Stomach (tissue), 8 donors: ENCODE measurements at regions not wholly inside any gene's neighbourhood (a gene's known extent, or its start where the extent isn't known, plus 50 kb on each side); places are given as distances from the start of the nearest gene placed in this dataset.

ENCODE experiments used
- DNase-seq, 2 donors: peaks; one replicate each; pipeline versions ENCODE4 v3.0.0 to v3.0.0-alpha.2; 2013 to 2019
- H3K27ac ChIP-seq, 5 donors: fragments of 200-600 bp in 4 of 5; sonication (generic) in 4 of 5; one replicate each; pipeline ENCODE4 v1.5.1; 2013 to 2019; ENCODE audit warnings: mild to moderate bottlenecking in 1 of 5, moderate library complexity in 1 of 5
- H3K27me3 ChIP-seq, 3 donors: fragments of 200-600 bp; sonication (generic); one replicate each; pipeline ENCODE4 v1.5.1; 2017 to 2019; ENCODE audit warnings: mixed run types in 1 of 3
- H3K36me3 ChIP-seq, 4 donors: fragments of 200-600 bp; sonication (generic); 1 replicate in 3 of 4; 2 replicates in 1 of 4; pipeline ENCODE4 v1.5.1; 2016 to 2019
- H3K4me1 ChIP-seq, 4 donors: fragments of 200-600 bp; sonication (generic); one replicate each; pipeline ENCODE4 v1.5.1; 2016 to 2019
- H3K4me3 ChIP-seq, 4 donors: fragments of 200-600 bp; sonication (generic) in 3 of 4; one replicate each; pipeline ENCODE4 v1.5.1; 2016 to 2019; ENCODE audit warnings: mild to moderate bottlenecking in 1 of 4
- H3K9me3 ChIP-seq, 4 donors: fragments of 200-600 bp; sonication (generic); one replicate each; pipeline ENCODE4 v1.5.1; 2016 to 2019
- CTCF ChIP-seq, 7 experiments: fragments of 450-650 bp in 4 of 7; fragments of 200-600 bp in 3 of 7; sonication (generic) in 3 of 7; IDR thresholded peaks; one replicate each; pipeline ENCODE4 v1.5.1; 2016 to 2019; ENCODE audit warnings: antibody characterized with exemption in 7 of 7, control low read depth in 2 of 7, mild to moderate bottlenecking in 1 of 7
- EP300 ChIP-seq: sonication (generic); formaldehyde crosslinking; IDR thresholded peaks from one replicate; pipeline ENCODE4 v1.6.1; 2017; ENCODE audit warnings: antibody characterized with exemption
- POLR2A ChIP-seq, 4 donors: fragments of 450-650 bp; IDR thresholded peaks; one replicate each; pipeline ENCODE4 v1.6.1; 2016; ENCODE audit warnings: antibody characterized with exemption in 4 of 4, control low read depth in 2 of 4, mild to moderate bottlenecking in 1 of 4, moderate library complexity in 1 of 4
- POLR2AphosphoS5 ChIP-seq, 3 donors: sonication (generic); formaldehyde crosslinking; IDR thresholded peaks; one replicate each; pipeline ENCODE4 v1.6.1; 2016; ENCODE audit warnings: antibody characterized with exemption in 3 of 3
- WGBS, 5 donors: extraction: QIAGEN DNeasy Blood & Tissue Kit in 3 of 5; methylation state at CpG; one replicate each; pipeline versions ENCODE4 v1.1.5 to v1.1.7; 2013 to 2018; 5-methylcytosine and 5-hydroxymethylcytosine counted together
- intact Hi-C: fragments of 100-400 bp; cut with DNase I; formaldehyde crosslinking; loops from one replicate; pipeline ENCODE4 v1.15.1; 2023; ENCODE audit warnings: low total_unique reads
- donor health status: healthy with polysubstance abuse.
- donor health status: Bipolar disorder and iron deficiency.
- donor health status: healthy.

- Histone ChIP-seq H3K27me3 (no peaks in the 10 kb centered on the region), H3K36me3 (no peaks in the 10 kb centered on the region), H3K27ac (no peak overlapping the region), H3K4me3 (no peak overlapping the region), H3K9me3 (no peaks in the 10 kb centered on the region), H3K4me1 (peaks cover 0 to 8% (median 2%) of the 10 kb centered on the region in 4 donors)
- DNase-seq: no peak
- intact Hi-C loops: no loop called here
- WGBS, 5 donors: 82 to 93% (median 86%) methylated on average over 9 of the region's 9 CpGs
- no peak for TF ChIP-seq EP300
- no peak for TF ChIP-seq POLR2A (IDR thresholded peaks at IDR 0.05)
- TF ChIP-seq POLR2AphosphoS5 (IDR thresholded peaks at IDR 0.05): no peak
- TF ChIP-seq CTCF (IDR thresholded peaks at IDR 0.05): no peak
Measured at GRCh38 chrX:40439625-40440532, 140.9 kb upstream of the ATP6AP2 start.

- H3K27ac ChIP-seq: no peak overlapping the region
- H3K4me3 ChIP-seq: no peak overlapping the region
- peaks cover 0 to 2% (median 0%) of the 10 kb centered on the region in 4 donors for H3K9me3 ChIP-seq
- TF ChIP-seq POLR2AphosphoS5 (IDR thresholded peaks at IDR 0.05) (no peak), CTCF (IDR thresholded peaks at IDR 0.05) (no peak), POLR2A (IDR thresholded peaks at IDR 0.05) (no peak), EP300 (no peak)
- H3K27me3 ChIP-seq: no peaks in the 10 kb centered on the region
- peaks cover 0 to 14% (median 5%) of the 10 kb centered on the region in 4 donors for H3K4me1 ChIP-seq
- intact Hi-C loops: no loop called here
- no peak for DNase-seq
- 79 to 95% (median 87%) methylated on average over 4 of the region's 4 CpGs for WGBS, 5 donors
- H3K36me3 ChIP-seq: no peaks in the 10 kb centered on the region
Measured at GRCh38 chrX:40437348-40437747, 143.4 kb upstream of the ATP6AP2 start.

DNA sequence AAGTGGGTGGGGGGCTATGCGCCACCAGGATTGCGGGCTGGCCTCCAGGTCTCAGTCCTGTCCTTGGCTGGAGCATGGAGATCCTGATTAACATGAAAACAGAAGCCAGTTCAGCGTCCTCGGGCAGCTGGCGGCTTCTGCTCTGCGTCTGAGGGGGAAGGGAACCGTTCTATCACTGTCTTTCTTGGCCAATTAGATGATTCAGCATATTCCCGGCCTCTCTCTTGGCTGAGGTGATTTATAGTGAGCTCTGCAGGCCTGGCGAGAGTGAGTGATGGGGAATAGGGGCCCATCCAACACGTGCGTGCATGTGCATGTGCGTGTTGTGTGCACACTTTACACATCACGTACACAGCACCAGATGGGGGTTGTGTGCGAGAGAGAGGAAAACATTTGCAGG is 145.8 kb upstream of the ATP6AP2 start:
- WGBS, 5 donors: 21 to 55% (median 37%) methylated on average over 13 to 14 of the region's 14 CpGs
- intact Hi-C loops: no loop called here
- peak in 1 of 2 donors; percentile 79 for DNase-seq
- H3K27me3 ChIP-seq: no peaks in the 10 kb centered on the region
- peaks cover 0 to 14% (median 5%) of the 10 kb centered on the region in 4 donors for H3K4me1 ChIP-seq
- TF ChIP-seq POLR2AphosphoS5 (IDR thresholded peaks at IDR 0.05): no peak
- H3K4me3 ChIP-seq: no peak overlapping the region
- H3K9me3 ChIP-seq: peaks cover 0 to 21% (median 5%) of the 10 kb centered on the region in 4 donors
- H3K36me3 ChIP-seq: no peaks in the 10 kb centered on the region
- no peak overlapping the region for H3K27ac ChIP-seq

DNA sequence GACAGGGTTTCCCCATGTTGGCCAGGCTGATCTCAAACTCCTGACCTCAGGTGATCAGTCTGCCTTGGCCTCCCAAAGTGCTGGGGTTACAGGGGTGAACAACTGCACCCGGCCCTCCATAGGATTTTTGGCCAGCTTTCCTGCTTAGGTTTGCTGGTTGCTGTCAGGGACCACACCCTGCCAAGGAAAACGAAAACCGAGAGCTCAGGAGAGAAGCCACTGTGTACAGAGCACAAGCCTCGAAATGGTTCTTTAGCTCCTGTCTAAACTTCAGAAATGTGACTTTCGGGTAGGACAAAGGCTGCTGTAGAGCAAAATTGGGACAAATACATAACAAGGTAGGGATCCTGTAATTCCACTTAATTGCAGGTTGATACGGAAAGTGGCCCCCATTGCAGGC is 146.3 kb upstream of the ATP6AP2 start:
- peaks cover 0 to 26% (median 7%) of the 10 kb centered on the region in 4 donors for H3K9me3 ChIP-seq
- TF ChIP-seq POLR2AphosphoS5 (IDR thresholded peaks at IDR 0.05): no peak
- TF ChIP-seq CTCF (IDR thresholded peaks at IDR 0.05): no peak
- no peak for TF ChIP-seq POLR2A (IDR thresholded peaks at IDR 0.05)
- TF ChIP-seq EP300: no peak
- H3K36me3 ChIP-seq: no peaks in the 10 kb centered on the region
- 31 to 61% (median 57%) methylated on average over 6 of the region's 6 CpGs for WGBS, 5 donors
- intact Hi-C loops: no loop called here
- H3K4me1 ChIP-seq: peaks cover 0 to 14% (median 5%) of the 10 kb centered on the region in 4 donors
- no peaks in the 10 kb centered on the region for H3K27me3 ChIP-seq
- H3K27ac ChIP-seq: no peak overlapping the region
- DNase-seq: peak in 1 of 2 donors; percentile 19
- H3K4me3 ChIP-seq: no peak overlapping the region

DNA sequence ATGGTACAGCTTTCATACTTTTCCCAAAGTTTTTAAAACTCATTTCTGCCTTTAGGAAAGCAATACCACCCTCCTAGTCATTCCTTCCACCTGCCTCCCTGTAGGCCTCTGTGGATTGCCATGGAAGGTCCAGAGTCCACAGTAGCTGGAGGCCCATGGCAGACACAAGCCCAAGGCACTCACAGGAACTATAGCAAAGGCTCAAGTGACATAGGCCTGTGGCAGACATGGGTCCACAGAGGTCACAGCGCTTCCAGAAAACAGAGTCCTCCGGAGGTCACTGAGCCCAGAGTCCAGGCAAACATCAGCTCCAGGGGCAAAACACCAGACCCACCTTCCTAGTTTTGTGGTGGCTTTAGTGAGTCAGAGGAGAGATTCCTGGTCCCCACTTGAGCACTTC is 147.6 kb upstream of the ATP6AP2 start:
- peaks cover 0 to 14% (median 5%) of the 10 kb centered on the region in 4 donors for H3K4me1 ChIP-seq
- intact Hi-C loops: no loop called here
- no peaks in the 10 kb centered on the region for H3K27me3 ChIP-seq
- H3K36me3 ChIP-seq: no peaks in the 10 kb centered on the region
- TF ChIP-seq POLR2AphosphoS5 (IDR thresholded peaks at IDR 0.05) (no peak), CTCF (IDR thresholded peaks at IDR 0.05) (no peak), EP300 (no peak), POLR2A (IDR thresholded peaks at IDR 0.05) (no peak)
- no peak for DNase-seq
- H3K9me3 ChIP-seq: peaks cover 0 to 37% (median 13%) of the 10 kb centered on the region in 4 donors
- no peak overlapping the region for H3K4me3 ChIP-seq
- no peak overlapping the region for H3K27ac ChIP-seq
- 90 to 100% (median 96%) methylated on average over 2 of the region's 2 CpGs for WGBS, 5 donors
